Muscle of leg (tissue), 3 donors: ENCODE measurements at regions not wholly inside any gene's neighbourhood (a gene's known extent, or its start where the extent isn't known, plus 50 kb on each side); places are given as distances from the start of the nearest gene placed in this dataset.

ENCODE experiments used
- DNase-seq: peaks from one replicate; pipeline ENCODE4 v3.0.0; 2013
- H3K27ac ChIP-seq: one replicate; pipeline ENCODE4 v1.5.1; 2013; ENCODE audit warnings: mild to moderate bottlenecking, low read length, control low read depth
- H3K27me3 ChIP-seq: one replicate; pipeline ENCODE4 v1.6.1; 2013; ENCODE audit warnings: low read length; ENCODE audit not compliant: control insufficient read depth, insufficient read depth
- H3K36me3 ChIP-seq: one replicate; pipeline ENCODE4 v1.6.1; 2013; ENCODE audit warnings: low read length; ENCODE audit not compliant: control insufficient read depth, insufficient read depth
- H3K4me1 ChIP-seq: one replicate; pipeline ENCODE4 v1.6.1; 2013; ENCODE audit warnings: low read length; ENCODE audit not compliant: control insufficient read depth, insufficient read depth
- H3K4me3 ChIP-seq: one replicate; pipeline ENCODE4 v1.5.1; 2013; ENCODE audit warnings: low read length, control low read depth
- H3K9me3 ChIP-seq: replicated peaks from 2 replicates; pipeline ENCODE4 v1.6.1; 2013; ENCODE audit warnings: low read depth, low read length; ENCODE audit not compliant: control insufficient read depth
- WGBS: methylation state at CpG from one replicate; pipeline ENCODE4 v1.1.5; 2013; ENCODE audit warnings: missing lambda C conversion rate; ENCODE audit not compliant: insufficient coverage; 5-methylcytosine and 5-hydroxymethylcytosine counted together

GRCh38 chr13:90103099-90103784 is 1244.2 kb upstream of the MIR17HG start:
- H3K9me3 ChIP-seq: no peaks in the 10 kb centered on the region
- no peaks in the 10 kb centered on the region for H3K27me3 ChIP-seq
- no peaks in the 10 kb centered on the region for H3K4me1 ChIP-seq
- H3K36me3 ChIP-seq: no peaks in the 10 kb centered on the region
- no peak overlapping the region for H3K4me3 ChIP-seq
- 100% methylated on average over 2 of the region's 4 CpGs for WGBS
- no peak overlapping the region for H3K27ac ChIP-seq
- DNase-seq: no peak

- H3K27me3 ChIP-seq: no peaks in the 10 kb centered on the region
- H3K4me1 ChIP-seq: peaks cover 3% of the 10 kb centered on the region
- no peaks in the 10 kb centered on the region for H3K9me3 ChIP-seq
- 92% methylated on average over 2 of the region's 2 CpGs for WGBS
- H3K36me3 ChIP-seq: no peaks in the 10 kb centered on the region
- H3K27ac ChIP-seq: no peak overlapping the region
- no peak for DNase-seq
- no peak overlapping the region for H3K4me3 ChIP-seq
These were observed 1242.7 kb upstream of the MIR17HG start for GRCh38 chr13:90104764-90105163.

- Histone ChIP-seq H3K27me3 (no peaks in the 10 kb centered on the region), H3K9me3 (no peaks in the 10 kb centered on the region), H3K27ac (no peak overlapping the region), H3K4me3 (no peak overlapping the region), H3K36me3 (no peaks in the 10 kb centered on the region), H3K4me1 (peaks cover 3% of the 10 kb centered on the region)
- no peak for DNase-seq
These were observed 1242.2 kb upstream of the MIR17HG start for GRCh38 chr13:90105276-90105675.

- no peaks in the 10 kb centered on the region for H3K36me3 ChIP-seq
- no peaks in the 10 kb centered on the region for H3K27me3 ChIP-seq
- no peak for DNase-seq
- no peak overlapping the region for H3K4me3 ChIP-seq
- H3K4me1 ChIP-seq: peaks cover 3% of the 10 kb centered on the region
- no CpG with 5 or more reads among the region's 3 CpGs for WGBS
- no peak overlapping the region for H3K27ac ChIP-seq
- H3K9me3 ChIP-seq: no peaks in the 10 kb centered on the region
These were observed 1241.5 kb upstream of the MIR17HG start for GRCh38 chr13:90105849-90106496.

- peaks cover 3% of the 10 kb centered on the region for H3K4me1 ChIP-seq
These were observed 1239.8 kb upstream of the MIR17HG start for GRCh38 chr13:90107661-90108060.

GRCh38 chr13:90108547-90108946 is 1238.9 kb upstream of the MIR17HG start:
- H3K27me3 ChIP-seq: no peaks in the 10 kb centered on the region
- H3K4me1 ChIP-seq: peaks cover 3% of the 10 kb centered on the region
- 40% methylated on average over 1 of the region's 1 CpG for WGBS
- peak; percentile 77 for DNase-seq
- H3K4me3 ChIP-seq: no peak overlapping the region
- no peaks in the 10 kb centered on the region for H3K36me3 ChIP-seq
- no peak overlapping the region for H3K27ac ChIP-seq
- H3K9me3 ChIP-seq: no peaks in the 10 kb centered on the region

More at GRCh38 chr13:90107661-90108060, 1239.8 kb upstream of the MIR17HG start:
- WGBS: no CpG with 5 or more reads among the region's 2 CpGs
- DNase-seq: peak; percentile 35
- H3K4me3 ChIP-seq: no peak overlapping the region
- no peaks in the 10 kb centered on the region for H3K9me3 ChIP-seq
- H3K27ac ChIP-seq: no peak overlapping the region
- H3K36me3 ChIP-seq: no peaks in the 10 kb centered on the region
- no peaks in the 10 kb centered on the region for H3K27me3 ChIP-seq

GRCh38 chr13:90116121-90116520 is 1231.4 kb upstream of the MIR17HG start:
- Histone ChIP-seq H3K27ac (no peak overlapping the region), H3K36me3 (no peaks in the 10 kb centered on the region), H3K4me1 (no peaks in the 10 kb centered on the region), H3K9me3 (no peaks in the 10 kb centered on the region), H3K4me3 (no peak overlapping the region), H3K27me3 (no peaks in the 10 kb centered on the region)
- no peak for DNase-seq

GRCh38 chr13:90118467-90119071 is 1228.9 kb upstream of the MIR17HG start:
- H3K4me3 ChIP-seq: no peak overlapping the region
- no peak overlapping the region for H3K27ac ChIP-seq
- no peaks in the 10 kb centered on the region for H3K36me3 ChIP-seq
- 100% methylated on average over 2 of the region's 6 CpGs for WGBS
- no peaks in the 10 kb centered on the region for H3K4me1 ChIP-seq
- H3K27me3 ChIP-seq: no peaks in the 10 kb centered on the region
- no peaks in the 10 kb centered on the region for H3K9me3 ChIP-seq
- DNase-seq: no peak

GRCh38 chr13:90120026-90120425 is 1227.5 kb upstream of the MIR17HG start:
- no peaks in the 10 kb centered on the region for H3K27me3 ChIP-seq
- H3K9me3 ChIP-seq: no peaks in the 10 kb centered on the region
- no peaks in the 10 kb centered on the region for H3K4me1 ChIP-seq
- no CpG with 5 or more reads among the region's 1 CpG for WGBS
- DNase-seq: no peak
- no peak overlapping the region for H3K4me3 ChIP-seq
- no peaks in the 10 kb centered on the region for H3K36me3 ChIP-seq
- H3K27ac ChIP-seq: no peak overlapping the region

- no peak for DNase-seq
- H3K36me3 ChIP-seq: no peaks in the 10 kb centered on the region
- H3K27me3 ChIP-seq: no peaks in the 10 kb centered on the region
- H3K27ac ChIP-seq: no peak overlapping the region
- no peak overlapping the region for H3K4me3 ChIP-seq
- H3K4me1 ChIP-seq: no peaks in the 10 kb centered on the region
- no peaks in the 10 kb centered on the region for H3K9me3 ChIP-seq
- WGBS: no CpG with 5 or more reads among the region's 1 CpG
These were observed 1225.7 kb upstream of the MIR17HG start for GRCh38 chr13:90121784-90122183.
